ENCODE measurements at regions not wholly inside any gene's neighbourhood (a gene's known extent, or its start where the extent isn't known, plus 50 kb on each side); places are given as distances from the start of the nearest gene placed in this dataset.

- DNase-seq = no peak
- Histone ChIP-seq H3K36me3 (no peaks in the 10 kb centered on the region), H3K27me3 (no peaks in the 10 kb centered on the region), H3K27ac (no peak overlapping the region), H3K9me3 (no peaks in the 10 kb centered on the region), H3K4me1 (peaks cover 0 to 5% of the 10 kb centered on the region in 2 donors), H3K4me3 (replicated peaks in 1 of 3) (no peak overlapping the region)
- intact Hi-C loops (cut with DNase I) = no loop called here
- 96 to 100% methylated on average over 1 of the region's 1 CpG for WGBS, 2 donors
- TF ChIP-seq POLR2A (IDR thresholded peaks at IDR 0.05) (no peak), CTCF (IDR thresholded peaks at IDR 0.05) (no peak)
Measured at GRCh38 chr11:95608093-95608492, 181.5 kb downstream of the FAM76B start.

- H3K4me3 ChIP-seq (replicated peaks in 1 of 3) = no peak overlapping the region
- intact Hi-C loops (cut with DNase I) = no loop called here
- WGBS, 2 donors = 91 to 93% methylated on average over 3 of the region's 3 CpGs
- H3K27ac ChIP-seq = no peak overlapping the region
- H3K36me3 ChIP-seq = no peaks in the 10 kb centered on the region
- H3K9me3 ChIP-seq = no peaks in the 10 kb centered on the region
- H3K27me3 ChIP-seq = no peaks in the 10 kb centered on the region
- no peak for DNase-seq
- no peak for TF ChIP-seq POLR2A (IDR thresholded peaks at IDR 0.05)
- TF ChIP-seq CTCF (IDR thresholded peaks at IDR 0.05) = no peak
- H3K4me1 ChIP-seq = peaks cover 0 to 5% of the 10 kb centered on the region in 2 donors
Measured at GRCh38 chr11:95606824-95607223, 182.8 kb downstream of the FAM76B start.

- DNase-seq = no peak
- no peak overlapping the region for H3K4me3 ChIP-seq (replicated peaks in 1 of 3)
- no peak for TF ChIP-seq CTCF (IDR thresholded peaks at IDR 0.05)
- no peak overlapping the region for H3K27ac ChIP-seq
- H3K36me3 ChIP-seq = no peaks in the 10 kb centered on the region
- no peaks in the 10 kb centered on the region for H3K27me3 ChIP-seq
- H3K9me3 ChIP-seq = no peaks in the 10 kb centered on the region
- peaks cover 0 to 5% of the 10 kb centered on the region in 2 donors for H3K4me1 ChIP-seq
- 87 to 93% methylated on average over 3 of the region's 3 CpGs for WGBS, 2 donors
- intact Hi-C loops (cut with DNase I) = no loop called here
Measured at GRCh38 chr11:95605271-95605940, 184.2 kb downstream of the FAM76B start.

GRCh38 chr11:95599959-95600586 lies 189.5 kb downstream of the FAM76B start:
- no peak for DNase-seq
- Histone ChIP-seq H3K4me3 (replicated peaks in 1 of 3) (no peak overlapping the region), H3K36me3 (no peaks in the 10 kb centered on the region), H3K27me3 (no peaks in the 10 kb centered on the region), H3K9me3 (no peaks in the 10 kb centered on the region), H3K4me1 (peaks cover 0 to 5% of the 10 kb centered on the region in 2 donors), H3K27ac (no peak overlapping the region)
- 75 to 80% methylated on average over 2 of the region's 2 CpGs for WGBS, 2 donors
- TF ChIP-seq CTCF (IDR thresholded peaks at IDR 0.05) = no peak
- TF ChIP-seq POLR2A (IDR thresholded peaks at IDR 0.05) = no peak
- intact Hi-C loops (cut with DNase I) = no loop called here

- Histone ChIP-seq H3K36me3 (no peaks in the 10 kb centered on the region), H3K27me3 (no peaks in the 10 kb centered on the region), H3K4me3 (replicated peaks in 1 of 3) (no peak overlapping the region), H3K27ac (no peak overlapping the region), H3K4me1 (peaks cover 14 to 17% of the 10 kb centered on the region in 2 donors), H3K9me3 (no peaks in the 10 kb centered on the region)
- WGBS, 2 donors = 95 to 100% methylated on average over 2 of the region's 2 CpGs
- TF ChIP-seq POLR2A (IDR thresholded peaks at IDR 0.05) (no peak), CTCF (IDR thresholded peaks at IDR 0.05) (no peak)
- intact Hi-C loops (cut with DNase I) = no loop called here
- DNase-seq = no peak
Measured at GRCh38 chr11:95595973-95596489, 193.6 kb downstream of the FAM76B start.
